T-cell (primary cell): ENCODE measurements at regions not wholly inside any gene's neighbourhood (a gene's known extent, or its start where the extent isn't known, plus 50 kb on each side); places are given as distances from the start of the nearest gene placed in this dataset.
"Not testable (repeated sequence)": the region's sequence is repeated elsewhere in the genome, so short reads cannot be mapped to it uniquely, and the experiment has no call there.

ENCODE experiments used
- ATAC-seq, 4 experiments: fragments of 200-7000 bp in 3 of 4; fragments of 150-1000 bp in 1 of 4; cut with Tn5 transposase; replicated peaks in 1 of 4; 1 replicate in 3 of 4; 2 replicates in 1 of 4; pipeline ENCODE4 v1.10.0; 2021; ENCODE audit warnings: moderate library complexity in 3 of 4, mild to moderate bottlenecking in 2 of 4, moderate number of reproducible peaks in 1 of 4
- CTCF ChIA-PET, 2 donors: fragments of 300-600 bp; sonication (Branson Sonifier 250); formaldehyde crosslinking; loops; one replicate each; lab custom pipeline; 2022; ENCODE audit warnings: antibody characterized with exemption in 2 of 2; lab: Charles Lee
- POLR2A ChIA-PET, 2 donors: fragments of 300-600 bp; sonication (Branson Sonifier 250); formaldehyde crosslinking; loops; one replicate each; lab custom pipeline; 2022; ENCODE audit warnings: antibody characterized with exemption in 2 of 2; lab: Charles Lee
- DNase-seq, 35 experiments: peaks; one replicate each; pipeline versions ENCODE4 v3.0.0 to v3.0.0-alpha.2; 2013 to 2023
- H3K27ac ChIP-seq: one replicate; pipeline ENCODE4 v1.5.1; 2013; ENCODE audit warnings: low read length
- H3K27me3 ChIP-seq, 2 experiments: replicated peaks in 1 of 2; 1 replicate in 1 of 2; 2 replicates in 1 of 2; pipeline versions ENCODE4 v1.6.1 to v1.7.0; 2013; ENCODE audit warnings: low read length in 1 of 2, mixed read lengths in 1 of 2; ENCODE audit not compliant: control insufficient read depth in 2 of 2, insufficient read depth in 2 of 2; ENCODE audit errors: extremely low read depth in 1 of 2
- H3K36me3 ChIP-seq, 2 donors: 1 replicate in 1 of 2; 2 replicates in 1 of 2; pipeline versions ENCODE4 v1.6.1 to v1.7.0; 2013; ENCODE audit warnings: low read length in 1 of 2; ENCODE audit not compliant: control insufficient read depth in 2 of 2, insufficient read depth in 1 of 2; ENCODE audit errors: extremely low read depth in 1 of 2
- H3K4me1 ChIP-seq, 2 experiments: 1 replicate in 1 of 2; 2 replicates in 1 of 2; pipeline versions ENCODE4 v1.6.1 to v1.7.0; 2013; ENCODE audit warnings: low read length in 2 of 2, mixed read lengths in 1 of 2; ENCODE audit not compliant: insufficient read depth in 2 of 2, control insufficient read depth in 1 of 2; ENCODE audit errors: extremely low read depth in 1 of 2
- H3K4me3 ChIP-seq, 2 donors: 1 replicate in 1 of 2; 2 replicates in 1 of 2; pipeline versions ENCODE4 v1.5.1 to v1.7.0; 2013; ENCODE audit warnings: mild to moderate bottlenecking in 2 of 2, low read length in 1 of 2, moderate library complexity in 1 of 2; ENCODE audit not compliant: control insufficient read depth in 1 of 2; ENCODE audit errors: extremely low read depth in 1 of 2
- H3K9me3 ChIP-seq: 2 replicates; pipeline ENCODE4 v1.7.0; 2013
- H3K27ac Mint-ChIP-seq, 2 donors: one replicate each; pipeline ENCODE4 v1.8.0; 2020 to 2021; ENCODE audit warnings: mild to moderate bottlenecking in 2 of 2, mixed read lengths in 2 of 2
- H3K27me3 Mint-ChIP-seq, 2 donors: one replicate each; pipeline ENCODE4 v1.8.0; 2021 to 2022; ENCODE audit warnings: mixed read lengths in 2 of 2
- H3K36me3 Mint-ChIP-seq: one replicate; pipeline ENCODE4 v1.8.0; 2021; ENCODE audit warnings: mixed read lengths
- H3K4me1 Mint-ChIP-seq, 3 donors: one replicate each; pipeline ENCODE4 v1.8.0; 2020 to 2022; ENCODE audit warnings: mixed read lengths in 3 of 3, mild to moderate bottlenecking in 1 of 3
- H3K4me3 Mint-ChIP-seq, 3 donors: one replicate each; pipeline ENCODE4 v1.8.0; 2020 to 2022; ENCODE audit warnings: mild to moderate bottlenecking in 3 of 3, mixed read lengths in 3 of 3, moderate library complexity in 3 of 3
- H3K9me3 Mint-ChIP-seq, 3 donors: one replicate each; pipeline ENCODE4 v1.8.0; 2020 to 2022; ENCODE audit warnings: mixed read lengths in 3 of 3
- WGBS: methylation state at CpG from one replicate; pipeline ENCODE4 v1.1.5; 2013; ENCODE audit warnings: missing lambda C conversion rate; ENCODE audit not compliant: insufficient coverage; 5-methylcytosine and 5-hydroxymethylcytosine counted together

DNA sequence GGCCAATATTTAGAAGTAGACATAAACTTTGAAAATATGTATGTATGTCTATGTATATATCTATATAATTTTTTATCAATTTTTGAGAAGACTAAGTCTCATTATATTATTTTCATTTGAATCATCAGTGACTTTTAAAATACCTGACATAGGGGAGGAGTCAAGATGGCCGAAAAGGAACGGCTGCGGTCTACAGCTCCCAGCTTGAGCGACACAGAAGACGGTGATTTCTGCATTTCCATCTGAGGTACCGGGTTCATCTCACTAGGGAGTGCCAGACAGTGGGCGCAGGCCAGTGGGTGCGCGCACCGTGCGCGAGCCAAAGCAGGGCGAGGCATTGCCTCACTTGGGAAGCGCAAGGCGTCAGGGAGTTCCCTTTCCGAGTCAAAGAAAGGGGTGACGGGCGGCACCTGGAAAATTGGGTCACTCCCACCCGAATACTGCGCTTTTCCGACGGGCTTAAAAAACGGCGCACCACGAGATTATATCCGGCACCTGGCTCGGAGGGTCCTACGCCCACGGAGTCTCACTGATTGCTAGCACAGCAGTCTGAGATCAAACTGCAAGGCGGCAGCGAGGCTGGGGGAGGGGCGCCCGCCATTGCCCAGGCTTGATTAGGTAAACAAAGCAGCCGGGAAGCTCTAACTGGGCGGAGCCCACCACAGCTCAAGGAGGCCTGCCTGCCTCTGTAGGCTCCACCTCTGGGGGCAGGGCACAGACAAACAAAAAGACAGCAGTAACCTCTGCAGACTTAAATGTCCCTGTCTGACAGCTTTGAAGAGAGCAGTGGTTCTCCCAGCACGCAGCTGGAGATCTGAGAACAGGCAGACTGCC, 181.1 kb downstream of the MANEA start:
- H3K27ac Mint-ChIP-seq, H3K4me1 ChIP-seq, H3K27me3 ChIP-seq, DNase-seq, H3K9me3 Mint-ChIP-seq, H3K27me3 Mint-ChIP-seq, H3K36me3 ChIP-seq, H3K4me3 Mint-ChIP-seq, H3K9me3 ChIP-seq, CTCF ChIA-PET, H3K4me1 Mint-ChIP-seq, H3K36me3 Mint-ChIP-seq, ATAC-seq, H3K4me3 ChIP-seq, H3K27ac ChIP-seq, POLR2A ChIA-PET: not testable (repeated sequence)
- 100% methylated on average over 4 of the region's 36 CpGs for WGBS

GRCh38 chr6:95767897-95768463, 190.6 kb downstream of the MANEA start:
- Mint-ChIP-seq H3K27ac (no peak overlapping the region), H3K36me3 (no peaks in the 10 kb centered on the region), H3K4me1 (no peaks in the 10 kb centered on the region), H3K27me3 (no peaks in the 10 kb centered on the region), H3K9me3 (no peaks in the 10 kb centered on the region), H3K4me3 (no peak overlapping the region)
- Histone ChIP-seq H3K36me3 (no peaks in the 10 kb centered on the region), H3K27me3 (no peaks in the 10 kb centered on the region), H3K4me3 (no peak overlapping the region), H3K9me3 (no peaks in the 10 kb centered on the region), H3K4me1 (no peaks in the 10 kb centered on the region), H3K27ac (no peak overlapping the region)
- CTCF ChIA-PET: no interaction called here
- POLR2A ChIA-PET: no interaction called here
- DNase-seq (no peak), ATAC-seq (no peak)
- WGBS: no CpG with 5 or more reads among the region's 4 CpGs

- no peaks in the 10 kb centered on the region for H3K36me3 ChIP-seq
- ChIA-PET POLR2A (no interaction called here), CTCF (no interaction called here)
- no peak for DNase-seq
- no peaks in the 10 kb centered on the region for H3K27me3 Mint-ChIP-seq
- no peaks in the 10 kb centered on the region for H3K9me3 Mint-ChIP-seq
- no peak overlapping the region for H3K27ac ChIP-seq
- H3K4me3 ChIP-seq: no peak overlapping the region
- H3K4me3 Mint-ChIP-seq: no peak overlapping the region
- no peaks in the 10 kb centered on the region for H3K36me3 Mint-ChIP-seq
- no peaks in the 10 kb centered on the region for H3K4me1 Mint-ChIP-seq
- no peaks in the 10 kb centered on the region for H3K4me1 ChIP-seq
- no peaks in the 10 kb centered on the region for H3K9me3 ChIP-seq
- no peaks in the 10 kb centered on the region for H3K27me3 ChIP-seq
- WGBS: 29% methylated on average over 2 of the region's 3 CpGs
- no peak for ATAC-seq
- no peak overlapping the region for H3K27ac Mint-ChIP-seq
These were observed 191.2 kb downstream of the MANEA start for GRCh38 chr6:95768539-95768938.

DNA sequence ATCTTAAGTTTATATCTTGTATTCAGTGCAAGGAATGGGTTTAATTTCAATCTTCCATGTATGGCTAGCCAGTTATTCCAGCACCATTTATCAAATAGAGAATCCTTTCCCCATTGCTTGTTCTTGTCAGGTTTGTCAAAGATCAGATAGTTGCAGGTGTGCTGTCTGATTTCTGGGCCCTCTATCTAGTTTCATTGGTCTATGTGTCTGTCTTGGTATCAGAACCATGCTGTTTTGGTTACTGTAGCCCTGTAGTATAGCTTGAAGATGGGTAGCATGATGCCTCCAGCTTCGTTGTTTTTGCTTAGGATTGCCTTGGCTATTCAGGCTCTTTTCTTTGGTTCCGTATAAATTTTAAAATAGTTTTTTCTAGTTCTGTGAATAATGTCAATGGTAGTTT, 200.0 kb downstream of the MANEA start:
- Mint-ChIP-seq H3K4me1 (no peaks in the 10 kb centered on the region), H3K9me3 (peaks cover 0 to 7% (median 3%) of the 10 kb centered on the region in 3 donors), H3K36me3 (no peaks in the 10 kb centered on the region), H3K4me3 (no peak overlapping the region), H3K27me3 (no peaks in the 10 kb centered on the region), H3K27ac (no peak overlapping the region)
- WGBS: 67% methylated on average over 1 of the region's 2 CpGs
- H3K36me3 ChIP-seq: no peaks in the 10 kb centered on the region
- ATAC-seq: no peak
- CTCF ChIA-PET: no interaction called here
- peaks cover 0 to 3% of the 10 kb centered on the region in 2 experiments for H3K27me3 ChIP-seq
- H3K4me1 ChIP-seq: no peaks in the 10 kb centered on the region
- H3K27ac ChIP-seq: no peak overlapping the region
- H3K4me3 ChIP-seq: no peak overlapping the region
- no peak for DNase-seq
- POLR2A ChIA-PET: no interaction called here
- no peaks in the 10 kb centered on the region for H3K9me3 ChIP-seq

DNA sequence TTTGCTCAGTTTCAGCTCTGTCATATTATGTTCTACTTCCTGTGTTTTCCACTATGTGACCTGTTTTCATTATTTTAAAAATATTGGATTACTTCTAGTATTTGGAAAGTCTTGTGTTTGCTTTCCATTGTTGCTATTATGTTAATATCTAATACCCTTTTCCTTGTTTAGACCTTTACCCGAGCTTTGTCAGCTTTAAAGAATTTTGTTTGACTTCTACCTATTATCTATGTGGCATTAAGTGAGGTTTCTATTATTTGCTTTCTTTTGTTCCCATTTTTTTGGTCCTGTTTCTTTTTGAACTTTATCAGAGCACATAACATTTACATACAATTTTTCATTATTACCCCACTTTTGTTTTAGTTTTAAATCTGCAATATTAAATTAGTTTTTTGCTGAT, 202.7 kb downstream of the MANEA start:
- H3K9me3 Mint-ChIP-seq: peaks cover 0 to 7% (median 3%) of the 10 kb centered on the region in 3 donors
- ATAC-seq (no peak), DNase-seq (no peak)
- no CpG with 5 or more reads among the region's 1 CpG for WGBS
- no peak overlapping the region for H3K27ac Mint-ChIP-seq
- CTCF ChIA-PET: no interaction called here
- H3K4me1 Mint-ChIP-seq: no peaks in the 10 kb centered on the region
- Histone ChIP-seq H3K27me3 (peaks cover 0 to 3% of the 10 kb centered on the region in 2 experiments), H3K4me1 (no peaks in the 10 kb centered on the region), H3K9me3 (no peaks in the 10 kb centered on the region), H3K27ac (no peak overlapping the region), H3K36me3 (no peaks in the 10 kb centered on the region), H3K4me3 (no peak overlapping the region)
- POLR2A ChIA-PET: no interaction called here
- no peaks in the 10 kb centered on the region for H3K36me3 Mint-ChIP-seq
- H3K4me3 Mint-ChIP-seq: no peak overlapping the region
- H3K27me3 Mint-ChIP-seq: no peaks in the 10 kb centered on the region

DNA sequence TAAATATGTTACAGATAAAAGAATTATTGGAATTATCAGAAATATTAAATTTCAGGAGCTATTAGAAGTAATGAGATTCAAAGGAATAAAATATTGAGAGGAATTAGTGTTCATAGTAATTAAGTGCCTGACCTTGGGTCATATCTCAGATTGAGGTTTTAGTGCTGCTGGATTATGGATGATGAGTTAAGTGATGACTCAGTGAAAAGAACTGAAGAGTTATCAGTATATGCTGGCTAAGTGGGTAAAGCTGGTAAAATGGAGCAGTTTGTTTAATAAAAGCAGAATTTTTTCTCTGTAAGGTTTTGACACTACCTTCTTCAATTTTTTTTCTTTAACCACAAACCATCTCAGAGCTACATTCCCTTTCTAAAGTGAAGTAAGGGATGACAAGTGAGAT, 206.7 kb downstream of the MANEA start:
- no peak for DNase-seq
- ATAC-seq: no peak
- Histone ChIP-seq H3K27me3 (peaks cover 0 to 3% of the 10 kb centered on the region in 2 experiments), H3K36me3 (no peaks in the 10 kb centered on the region), H3K4me3 (no peak overlapping the region), H3K9me3 (no peaks in the 10 kb centered on the region), H3K27ac (no peak overlapping the region), H3K4me1 (no peaks in the 10 kb centered on the region)
- CTCF ChIA-PET: no interaction called here
- H3K4me3 Mint-ChIP-seq: no peak overlapping the region
- POLR2A ChIA-PET: no interaction called here
- H3K27ac Mint-ChIP-seq: no peak overlapping the region
- no peaks in the 10 kb centered on the region for H3K4me1 Mint-ChIP-seq
- H3K27me3 Mint-ChIP-seq: no peaks in the 10 kb centered on the region
- H3K36me3 Mint-ChIP-seq: no peaks in the 10 kb centered on the region
- peaks cover 0 to 3% (median 0%) of the 10 kb centered on the region in 3 donors for H3K9me3 Mint-ChIP-seq
